Neural crest cell (in vitro differentiated cells): ENCODE measurements at regions not wholly inside any gene's neighbourhood (a gene's known extent, or its start where the extent isn't known, plus 50 kb on each side); places are given as distances from the start of the nearest gene placed in this dataset.

Experiments
- DNase-seq: peaks from one replicate; pipeline ENCODE4 v3.0.0; 2021; ENCODE audit warnings: low read depth, mixed read lengths, low spot score
- H3K27ac Mint-ChIP-seq: one replicate; pipeline ENCODE4 v1.8.0; 2021; ENCODE audit warnings: mild to moderate bottlenecking, mixed read lengths; ENCODE audit not compliant: unreplicated experiment
- H3K27me3 Mint-ChIP-seq: 2 replicates; pipeline ENCODE4 v1.8.0; 2021; ENCODE audit warnings: low read depth, mild to moderate bottlenecking, mixed read lengths
- H3K36me3 Mint-ChIP-seq: 2 replicates; pipeline ENCODE4 v1.8.0; 2021; ENCODE audit warnings: low read depth, mild to moderate bottlenecking, mixed read lengths
- H3K4me1 Mint-ChIP-seq: 2 replicates; pipeline ENCODE4 v1.8.0; 2021; ENCODE audit warnings: mixed read lengths
- H3K4me3 Mint-ChIP-seq: one replicate; pipeline ENCODE4 v1.8.0; 2021; ENCODE audit warnings: mild to moderate bottlenecking, mixed read lengths
- H3K9me3 Mint-ChIP-seq: 2 replicates; pipeline ENCODE4 v1.8.0; 2021; ENCODE audit warnings: mixed read lengths
- CTCF ChIP-seq: fragments of 200-600 bp; sonication (generic); conservative IDR thresholded peaks from 2 replicates; pipeline ENCODE4 v1.5.0; 2021; ENCODE audit warnings: antibody characterized with exemption, mild to moderate bottlenecking

- Mint-ChIP-seq H3K4me1 (no peaks in the 10 kb centered on the region), H3K9me3 (no peaks in the 10 kb centered on the region), H3K27ac (no peak overlapping the region), H3K4me3 (no peak overlapping the region), H3K27me3 (no peaks in the 10 kb centered on the region), H3K36me3 (no peaks in the 10 kb centered on the region)
- no peak for TF ChIP-seq CTCF
- DNase-seq: no peak
Observed at GRCh38 chr9:12155401-12156134, 537.6 kb upstream of the TYRP1 start.

- DNase-seq: no peak
- Mint-ChIP-seq H3K4me1 (peaks cover 45% of the 10 kb centered on the region), H3K9me3 (no peaks in the 10 kb centered on the region), H3K36me3 (no peaks in the 10 kb centered on the region), H3K4me3 (no peak overlapping the region), H3K27me3 (no peaks in the 10 kb centered on the region), H3K27ac (peak overlapping the region; percentile 65)
- no peak for TF ChIP-seq CTCF
Observed at GRCh38 chr9:12162181-12162815, 530.9 kb upstream of the TYRP1 start.

GRCh38 chr9:12163723-12164458, 529.3 kb upstream of the TYRP1 start:
- Mint-ChIP-seq H3K4me3 (no peak overlapping the region), H3K27ac (no peak overlapping the region), H3K36me3 (no peaks in the 10 kb centered on the region), H3K4me1 (peaks cover 45% of the 10 kb centered on the region), H3K27me3 (no peaks in the 10 kb centered on the region), H3K9me3 (no peaks in the 10 kb centered on the region)
- no peak for TF ChIP-seq CTCF
- DNase-seq: no peak

GRCh38 chr9:12166518-12166917, 526.7 kb upstream of the TYRP1 start:
- no peaks in the 10 kb centered on the region for H3K27me3 Mint-ChIP-seq
- peak overlapping the region; percentile 38 for H3K27ac Mint-ChIP-seq
- TF ChIP-seq CTCF: no peak
- no peak overlapping the region for H3K4me3 Mint-ChIP-seq
- no peak for DNase-seq
- peaks cover 42% of the 10 kb centered on the region for H3K4me1 Mint-ChIP-seq
- no peaks in the 10 kb centered on the region for H3K9me3 Mint-ChIP-seq
- no peaks in the 10 kb centered on the region for H3K36me3 Mint-ChIP-seq

- TF ChIP-seq CTCF: no peak
- Mint-ChIP-seq H3K4me3 (no peak overlapping the region), H3K27me3 (no peaks in the 10 kb centered on the region), H3K4me1 (peaks cover 15% of the 10 kb centered on the region), H3K27ac (no peak overlapping the region), H3K36me3 (no peaks in the 10 kb centered on the region), H3K9me3 (no peaks in the 10 kb centered on the region)
- DNase-seq: no peak
Observed at GRCh38 chr9:12170456-12170855, 522.7 kb upstream of the TYRP1 start.
